PC-9 (cell line): ENCODE measurements at regions not wholly inside any gene's neighbourhood (a gene's known extent, or its start where the extent isn't known, plus 50 kb on each side); places are given as distances from the start of the nearest gene placed in this dataset.

Experiments used
- BruUV-seq: library from RNA; stranded (reverse); fragments of 400-500 nt; replicated peaks from 2 replicates; lab custom pipeline; 2021; lab: Mats Ljungman, UMichigan
- CTCF ChIA-PET: fragments of 300-600 bp; sonication (Branson Sonifier 250); formaldehyde crosslinking; loops from one replicate; lab custom pipeline; 2022; ENCODE audit warnings: antibody characterized with exemption; lab: Charles Lee
- POLR2A ChIA-PET: fragments of 300-600 bp; sonication (Branson Sonifier 250); formaldehyde crosslinking; loops from one replicate; lab custom pipeline; 2022; ENCODE audit warnings: antibody characterized with exemption; ENCODE audit not compliant: unreplicated experiment; lab: Charles Lee
- DNase-seq, 2 experiments: peaks; one replicate each; pipeline versions ENCODE4 v3.0.0 to v3.0.0-alpha.2; 2015 to 2022; ENCODE audit warnings: mixed read lengths in 1 of 2
- H2AFZ ChIP-seq: fragments of 200-600 bp; sonication (generic); 2 replicates; pipeline ENCODE4 v1.8.1; 2017; ENCODE audit warnings: antibody characterized with exemption
- H3F3A ChIP-seq: fragments of 200-600 bp; sonication (generic); 2 replicates; pipeline ENCODE4 v1.8.1; 2017; ENCODE audit warnings: antibody characterized with exemption, mild to moderate bottlenecking, low read depth; ENCODE audit not compliant: insufficient read depth
- H3K27ac ChIP-seq: fragments of 200-600 bp; sonication (generic); 2 replicates; pipeline ENCODE4 v1.6.1; 2016; ENCODE audit warnings: mixed run types
- H3K27me3 ChIP-seq: fragments of 200-600 bp; sonication (generic); 2 replicates; pipeline ENCODE4 v1.6.1; 2016; ENCODE audit warnings: low read depth, mixed run types; ENCODE audit not compliant: insufficient read depth
- H3K36me3 ChIP-seq: fragments of 200-600 bp; sonication (generic); 2 replicates; pipeline ENCODE4 v1.6.1; 2016; ENCODE audit warnings: low read depth, mixed run types
- H3K4me1 ChIP-seq: fragments of 200-600 bp; sonication (generic); replicated peaks from 2 replicates; pipeline ENCODE4 v1.6.1; 2016; ENCODE audit warnings: mixed run types; ENCODE audit not compliant: insufficient read depth
- H3K4me2 ChIP-seq: fragments of 200-600 bp; sonication (generic); 2 replicates; pipeline ENCODE4 v1.6.1; 2017; ENCODE audit warnings: mixed run types
- H3K4me3 ChIP-seq: fragments of 200-600 bp; sonication (generic); 2 replicates; pipeline ENCODE4 v1.6.1; 2016; ENCODE audit warnings: mixed run types
- H3K79me2 ChIP-seq: fragments of 200-600 bp; sonication (generic); 2 replicates; pipeline ENCODE4 v1.6.1; 2017; ENCODE audit warnings: low read depth, mixed run types
- H3K9me2 ChIP-seq: fragments of 200-600 bp; sonication (generic); 2 replicates; pipeline ENCODE4 v1.8.1; 2017; ENCODE audit warnings: mild to moderate bottlenecking; ENCODE audit not compliant: insufficient read depth
- H3K9me3 ChIP-seq: fragments of 200-600 bp; sonication (generic); 2 replicates; pipeline ENCODE4 v1.8.1; 2016; ENCODE audit warnings: low read depth; ENCODE audit not compliant: insufficient read depth
- H4K20me1 ChIP-seq: fragments of 200-600 bp; sonication (generic); 2 replicates; pipeline ENCODE4 v1.8.1; 2017; ENCODE audit not compliant: insufficient read depth
- EZH2 ChIP-seq: fragments of 200-600 bp; sonication (generic); IDR thresholded peaks from 2 replicates; pipeline ENCODE4 v1.8.0; 2017; ENCODE audit warnings: antibody characterized with exemption, low read depth
- intact Hi-C: fragments of 100-400 bp; cut with micrococcal nuclease; formaldehyde crosslinking; loops from one replicate; pipeline ENCODE4 v1.10.0; 2022; ENCODE audit not compliant: unreplicated experiment
- TF ChIP-seq, protein P1 (sequence below): fragments of 200-600 bp; sonication (generic); conservative IDR thresholded peaks from 2 replicates; pipeline ENCODE4 v1.6.1; 2017; ENCODE audit warnings: mixed run types, antibody characterized with exemption, mild to moderate bottlenecking, moderate library complexity

DNA sequence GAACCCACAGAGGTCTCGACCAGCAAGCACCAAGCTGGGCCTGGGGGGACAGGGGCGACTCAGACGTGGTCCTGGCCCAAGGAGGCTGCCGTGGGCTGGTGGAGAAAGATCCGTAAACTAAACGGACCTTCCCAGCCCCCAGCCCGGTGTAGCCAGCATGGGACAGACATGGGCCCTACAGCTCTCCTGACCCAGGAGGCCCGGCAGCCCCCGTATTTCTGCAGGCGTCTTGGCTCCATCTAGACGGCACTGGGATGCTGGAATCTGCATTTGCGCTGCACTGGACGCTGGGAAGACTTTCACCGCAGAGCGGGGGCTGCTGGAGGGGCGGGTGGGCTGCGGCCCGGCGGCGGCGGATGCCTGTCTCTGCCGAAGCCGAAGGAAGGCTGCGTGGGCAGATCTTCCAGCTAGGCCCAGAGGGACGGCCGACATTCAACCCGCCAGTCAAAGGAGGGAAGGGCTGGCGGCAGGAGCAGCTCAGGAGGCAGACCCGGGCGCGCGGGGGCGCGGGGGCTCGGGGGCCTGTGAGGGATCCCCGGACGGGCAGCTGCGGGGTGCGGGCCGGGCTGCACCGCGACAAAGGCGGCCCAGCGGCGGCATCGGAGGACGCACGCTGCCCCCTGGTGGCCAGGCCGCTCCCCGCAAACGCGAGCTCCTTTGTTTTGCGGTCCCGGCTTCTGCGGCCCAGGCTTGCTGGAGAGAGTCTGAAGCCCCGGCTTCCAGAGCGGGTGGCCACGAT is 266.2 kb downstream of the NSG2 start:
- Histone ChIP-seq H3K4me1 (no peaks in the 10 kb centered on the region), H3K4me3 (no peak overlapping the region), H3K4me2 (no peak overlapping the region), H3K9me3 (no peaks in the 10 kb centered on the region), H3K36me3 (no peaks in the 10 kb centered on the region), H3K27ac (no peak overlapping the region), H2AFZ (no peak overlapping the region), H3F3A (no peaks in the 10 kb centered on the region), H4K20me1 (no peaks in the 10 kb centered on the region), H3K79me2 (no peaks in the 10 kb centered on the region), H3K9me2 (no peaks in the 10 kb centered on the region), H3K27me3 (peaks cover 99% of the 10 kb centered on the region)
- intact Hi-C loops, result loop anchor here (1.0 to 10.0 kb wide), 2 partner anchors 266 to 1147 kb away; partner anchors contain the start of gene NSG2
- peak in 1 of 2 experiments; percentile 58 for DNase-seq
- BruUV-seq, result no TSS peak
- ChIA-PET POLR2A (no interaction called here), CTCF (interaction anchor here (0.6 kb wide), 4 partner anchors 21 to 1605 kb away, joined by 3 to 4 read pairs (median 4); no protein-coding TSS in a partner anchor)
- no peak for TF ChIP-seq EZH2
- TF ChIP-seq, protein P1, sequence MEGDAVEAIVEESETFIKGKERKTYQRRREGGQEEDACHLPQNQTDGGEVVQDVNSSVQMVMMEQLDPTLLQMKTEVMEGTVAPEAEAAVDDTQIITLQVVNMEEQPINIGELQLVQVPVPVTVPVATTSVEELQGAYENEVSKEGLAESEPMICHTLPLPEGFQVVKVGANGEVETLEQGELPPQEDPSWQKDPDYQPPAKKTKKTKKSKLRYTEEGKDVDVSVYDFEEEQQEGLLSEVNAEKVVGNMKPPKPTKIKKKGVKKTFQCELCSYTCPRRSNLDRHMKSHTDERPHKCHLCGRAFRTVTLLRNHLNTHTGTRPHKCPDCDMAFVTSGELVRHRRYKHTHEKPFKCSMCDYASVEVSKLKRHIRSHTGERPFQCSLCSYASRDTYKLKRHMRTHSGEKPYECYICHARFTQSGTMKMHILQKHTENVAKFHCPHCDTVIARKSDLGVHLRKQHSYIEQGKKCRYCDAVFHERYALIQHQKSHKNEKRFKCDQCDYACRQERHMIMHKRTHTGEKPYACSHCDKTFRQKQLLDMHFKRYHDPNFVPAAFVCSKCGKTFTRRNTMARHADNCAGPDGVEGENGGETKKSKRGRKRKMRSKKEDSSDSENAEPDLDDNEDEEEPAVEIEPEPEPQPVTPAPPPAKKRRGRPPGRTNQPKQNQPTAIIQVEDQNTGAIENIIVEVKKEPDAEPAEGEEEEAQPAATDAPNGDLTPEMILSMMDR, result peak; percentile 71

DNA sequence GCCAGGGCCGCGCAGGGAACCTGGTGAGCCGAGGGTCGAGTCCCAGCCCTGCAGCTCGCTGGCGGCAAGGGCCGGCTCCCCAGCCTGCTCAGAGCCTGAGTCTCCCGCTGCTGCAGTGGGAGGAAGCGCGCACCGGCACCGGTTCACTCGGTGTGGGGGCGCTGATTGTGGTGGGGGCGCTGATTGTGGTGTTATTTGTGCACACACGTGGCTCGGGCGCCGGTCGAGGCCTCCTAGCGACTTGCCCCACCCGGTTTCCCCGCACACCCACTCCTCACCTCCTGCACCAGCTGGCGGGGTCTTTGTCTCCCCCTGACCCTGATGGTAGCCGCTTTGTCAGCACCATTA is 266.7 kb downstream of the NSG2 start:
- Histone ChIP-seq H3K27me3 (peaks cover 99% of the 10 kb centered on the region), H3K79me2 (no peaks in the 10 kb centered on the region), H3K4me2 (no peak overlapping the region), H3F3A (no peaks in the 10 kb centered on the region), H3K4me3 (no peak overlapping the region), H3K9me2 (no peaks in the 10 kb centered on the region), H3K36me3 (no peaks in the 10 kb centered on the region), H3K4me1 (no peaks in the 10 kb centered on the region), H4K20me1 (no peaks in the 10 kb centered on the region), H2AFZ (no peak overlapping the region), H3K9me3 (no peaks in the 10 kb centered on the region), H3K27ac (no peak overlapping the region)
- CTCF ChIA-PET, result interaction anchor here (0.6 kb wide), 2 partner anchors 459 to 1605 kb away, joined by 3 to 4 read pairs; no protein-coding TSS in a partner anchor
- POLR2A ChIA-PET, result no interaction called here
- BruUV-seq, result no TSS peak
- TF ChIP-seq, protein P1, result no peak; the same call in 1 of the 2 replicates
- TF ChIP-seq EZH2, result no peak
- no peak for DNase-seq
- intact Hi-C loops, result loop anchor here (1.0 to 10.0 kb wide), 2 partner anchors 267 to 1147 kb away; partner anchors contain the start of gene NSG2

- H2AFZ ChIP-seq, result no peak overlapping the region
- no TSS peak for BruUV-seq
- H4K20me1 ChIP-seq, result no peaks in the 10 kb centered on the region
- intact Hi-C loops, result loop anchor here (1.0 to 10.0 kb wide), 2 partner anchors 267 to 1148 kb away; partner anchors contain the start of gene NSG2
- H3K4me1 ChIP-seq, result no peaks in the 10 kb centered on the region
- no peak overlapping the region for H3K4me3 ChIP-seq
- H3K79me2 ChIP-seq, result no peaks in the 10 kb centered on the region
- H3K9me2 ChIP-seq, result no peaks in the 10 kb centered on the region
- peaks cover 95% of the 10 kb centered on the region for H3K27me3 ChIP-seq
- no peaks in the 10 kb centered on the region for H3F3A ChIP-seq
- no peak for DNase-seq
- no peak overlapping the region for H3K27ac ChIP-seq
- no peaks in the 10 kb centered on the region for H3K36me3 ChIP-seq
- ChIA-PET POLR2A (no interaction called here), CTCF (no interaction called here)
- no peak overlapping the region for H3K4me2 ChIP-seq
- TF ChIP-seq EZH2, result no peak
- TF ChIP-seq, protein P1, result no peak
- no peaks in the 10 kb centered on the region for H3K9me3 ChIP-seq
Measured at GRCh38 chr5:174312641-174313040, 267.1 kb downstream of the NSG2 start.
